HepG2 (cell line): ENCODE measurements at regions not wholly inside any gene's neighbourhood (a gene's known extent, or its start where the extent isn't known, plus 50 kb on each side); places are given as distances from the start of the nearest gene placed in this dataset.

ENCODE experiments used
- ATAC-seq: fragments of 200-7000 bp; cut with Tn5 transposase; 3 replicates; pipeline ENCODE4 v1.9.1; 2020; ENCODE audit warnings: mild to moderate bottlenecking, moderate library complexity
- BruUV-seq: library from RNA; stranded (reverse); fragments of 400-500 nt; replicated peaks from 2 replicates; lab custom pipeline; 2021; lab: Mats Ljungman, UMichigan
- CTCF ChIA-PET: fragments of 300-600 bp; formaldehyde crosslinking; extraction: SDS; loops from one replicate; lab custom pipeline; 2021; ENCODE audit warnings: low total read pairs, inconsistent platforms, low intra/inter-chr PET ratio; lab: Yijun Ruan, JAX
- POLR2A ChIA-PET: fragments of 350-600 bp; sonication (Branson Sonifier 250); formaldehyde crosslinking; loops from one replicate; lab custom pipeline; 2020; ENCODE audit warnings: antibody characterized with exemption, inconsistent platforms; lab: Yijun Ruan, JAX
- DNase-seq: peaks from one replicate; pipeline ENCODE4 v3.0.0-alpha.2; 2015; ENCODE audit warnings: low spot score
- FAIRE-seq: peaks from 3 replicates; lab custom pipeline; 2011; peaks lifted over from hg19 to GRCh38; lab: Jason Lieb, UNC
- H2AFZ ChIP-seq: one replicate; pipeline ENCODE4 v1.6.1; 2011; ENCODE audit warnings: low read length, inconsistent platforms
- H3K27ac ChIP-seq: fragments of 300-600 bp; 3 replicates; pipeline ENCODE4 v1.8.0; 2011; ENCODE audit warnings: mixed run types, mild to moderate bottlenecking, mixed read lengths, low read length, inconsistent platforms; ENCODE audit not compliant: insufficient read depth; ENCODE audit errors: extremely low read length
- H3K27me3 ChIP-seq, 2 experiments: fragments of 200-600 bp in 1 of 2; 2 replicates in 1 of 2; 3 replicates in 1 of 2; pipeline versions ENCODE4 v1.6.0 to v1.8.0; 2011; ENCODE audit warnings: low read length in 2 of 2, mild to moderate bottlenecking in 2 of 2, moderate library complexity in 2 of 2, inconsistent platforms in 1 of 2; ENCODE audit not compliant: insufficient read depth in 2 of 2, control insufficient read depth in 1 of 2
- H3K36me3 ChIP-seq, 2 experiments: fragments of 200-600 bp in 1 of 2; replicated peaks in 1 of 2; 2 replicates in 1 of 2; 3 replicates in 1 of 2; pipeline versions ENCODE4 v1.5.1 to v1.8.0; 2011; ENCODE audit warnings: low read length in 2 of 2, inconsistent platforms in 1 of 2; ENCODE audit not compliant: insufficient read depth in 2 of 2, control insufficient read depth in 1 of 2
- H3K4me1 ChIP-seq: 2 replicates; pipeline ENCODE4 v1.5.1; 2012; ENCODE audit warnings: low read length, inconsistent platforms; ENCODE audit not compliant: insufficient read depth
- H3K4me2 ChIP-seq: 2 replicates; pipeline ENCODE4 v1.6.0; 2011; ENCODE audit warnings: low read depth, low read length, inconsistent platforms
- H3K4me3 ChIP-seq, 3 experiments: fragments of 200-600 bp in 1 of 3; sonication (generic), shearing (Covaris generic) in 1 of 3; replicated peaks in 1 of 3; 2 replicates each; pipeline ENCODE4 v1.5.1; 2011 to 2016; ENCODE audit warnings: low read length in 3 of 3, inconsistent platforms in 2 of 3, low read depth in 2 of 3, mild to moderate bottlenecking in 2 of 3, control low read depth in 1 of 3, mixed read lengths in 1 of 3; ENCODE audit not compliant: insufficient read depth in 1 of 3
- H3K79me2 ChIP-seq: one replicate; pipeline ENCODE4 v1.6.1; 2011; ENCODE audit warnings: low read length, inconsistent platforms; ENCODE audit not compliant: insufficient read depth
- H3K9ac ChIP-seq: 2 replicates; pipeline ENCODE4 v1.6.0; 2011; ENCODE audit warnings: mild to moderate bottlenecking, low read depth, low read length, inconsistent platforms; ENCODE audit not compliant: insufficient read depth
- H3K9me3 ChIP-seq: 2 replicates; pipeline ENCODE4 v1.5.1; 2012; ENCODE audit warnings: mild to moderate bottlenecking, low read length
- H4K20me1 ChIP-seq: 2 replicates; pipeline ENCODE4 v1.6.0; 2011; ENCODE audit warnings: inconsistent platforms, mild to moderate bottlenecking, low read length, moderate library complexity; ENCODE audit not compliant: insufficient read depth
- AHDC1 ChIP-seq: sonication (generic); formaldehyde crosslinking; IDR thresholded peaks from 2 replicates; pipeline ENCODE4 v1.5.1; 2020; ENCODE audit warnings: mild to moderate bottlenecking, missing genetic modification reagents, borderline replicate concordance
- ATAD3A ChIP-seq: sonication (generic); formaldehyde crosslinking; IDR thresholded peaks from 2 replicates; pipeline ENCODE4 v1.4.0; 2020; ENCODE audit warnings: missing genetic modification reagents
- ATF1 ChIP-seq: IDR thresholded peaks from 2 replicates; pipeline ENCODE4 v1.6.1; 2016; ENCODE audit warnings: mild to moderate bottlenecking, control low read depth
- CSRNP2 ChIP-seq: sonication (generic); formaldehyde crosslinking; conservative IDR thresholded peaks from 2 replicates; pipeline ENCODE4 v1.8.0; 2022; ENCODE audit warnings: low read depth, missing genetic modification reagents
- DDIT3 ChIP-seq: sonication (generic); formaldehyde crosslinking; IDR thresholded peaks from 2 replicates; pipeline ENCODE4 v1.4.0; 2020; ENCODE audit warnings: mild to moderate bottlenecking, missing genetic modification reagents
- FOXA3 ChIP-seq: IDR thresholded peaks from 2 replicates; pipeline ENCODE4 v1.6.1; 2016; ENCODE audit warnings: missing genetic modification reagents, missing compliant biosample characterization
- GMEB2 ChIP-seq: IDR thresholded peaks from 2 replicates; pipeline ENCODE4 v1.6.1; 2016; ENCODE audit warnings: missing biosample characterization, missing genetic modification reagents, low read depth
- HINFP ChIP-seq: sonication (generic); formaldehyde crosslinking; IDR thresholded peaks from 2 replicates; pipeline ENCODE4 v1.4.0; 2020; ENCODE audit warnings: low read depth, mild to moderate bottlenecking, missing genetic modification reagents
- PRMT3 ChIP-seq: sonication (generic); formaldehyde crosslinking; IDR thresholded peaks from 2 replicates; pipeline ENCODE4 v1.8.1; 2022; ENCODE audit warnings: low read depth, mild to moderate bottlenecking, moderate library complexity, missing genetic modification reagents, borderline replicate concordance
- SIN3A ChIP-seq: IDR thresholded peaks from 2 replicates; pipeline ENCODE4 v1.6.1; 2011; ENCODE audit warnings: low read depth, mild to moderate bottlenecking, control low read depth, low read length, borderline replicate concordance
- SMARCE1 ChIP-seq: fragments of 450-650 bp; IDR thresholded peaks from 2 replicates; pipeline ENCODE4 v1.6.1; 2017; ENCODE audit warnings: borderline replicate concordance
- ZBTB20 ChIP-seq: sonication (generic); formaldehyde crosslinking; IDR thresholded peaks from 2 replicates; pipeline ENCODE4 v1.8.1; 2023; ENCODE audit warnings: missing genetic modification reagents, low read depth, mild to moderate bottlenecking, borderline replicate concordance
- ZNF12 ChIP-seq: sonication (generic); formaldehyde crosslinking; IDR thresholded peaks from 2 replicates; pipeline ENCODE4 v1.5.0; 2020; ENCODE audit warnings: missing genetic modification reagents
- WGBS: methylation state at CpG from one replicate; pipeline ENCODE4 v1.1.6; 2017; ENCODE audit warnings: low lambda C conversion rate; 5-methylcytosine and 5-hydroxymethylcytosine counted together
- in situ Hi-C: cut with HindIII; loops from 2 replicates; pipeline ENCODE4 v1.10.0; 2017; ENCODE audit warnings: low pct_unique_long_range_greater_than_20kb; ENCODE audit not compliant: extremely low pct_ligation_motif_present
- intact Hi-C: fragments of 100-400 bp; cut with micrococcal nuclease; formaldehyde crosslinking; loops from one replicate; pipeline ENCODE4 v1.10.0; 2022; ENCODE audit not compliant: unreplicated experiment

- Histone ChIP-seq H3K27ac (no peak overlapping the region), H3K36me3 (no peaks in the 10 kb centered on the region), H3K27me3 (no peaks in the 10 kb centered on the region), H3K4me1 (no peaks in the 10 kb centered on the region), H3K9me3 (no peaks in the 10 kb centered on the region), H3K4me3 (no peak overlapping the region), H3K4me2 (no peak overlapping the region), H3K79me2 (no peaks in the 10 kb centered on the region), H2AFZ (no peak overlapping the region), H3K9ac (no peak overlapping the region), H4K20me1 (no peaks in the 10 kb centered on the region)
- ChIA-PET POLR2A (no interaction called here), CTCF (no interaction called here)
- DNase-seq (no peak), ATAC-seq (no peak), FAIRE-seq (no peak)
- 49% methylated on average over 2 of the region's 2 CpGs for WGBS
- in situ Hi-C loops: no loop called here
- intact Hi-C loops: no loop called here
- no TSS peak for BruUV-seq
- TF ChIP-seq HINFP (CRISPR knock-in tag): no peak
- no peak for TF ChIP-seq AHDC1 (CRISPR knock-in tag)
- no peak for TF ChIP-seq ATAD3A (CRISPR knock-in tag)
- no peak for TF ChIP-seq PRMT3
- no peak for TF ChIP-seq SMARCE1
- no peak for TF ChIP-seq DDIT3 (CRISPR knock-in tag)
- no peak for TF ChIP-seq GMEB2
- no peak for TF ChIP-seq ATF1
- no peak for TF ChIP-seq SIN3A
- TF ChIP-seq FOXA3 (CRISPR knock-in tag): no peak
- no peak for TF ChIP-seq ZNF12 (CRISPR knock-in tag)
- TF ChIP-seq ZBTB20 (CRISPR knock-in tag): no peak
- no peak for TF ChIP-seq CSRNP2 (CRISPR knock-in tag)
Observed at GRCh38 chr2:16470936-16471490, 194.6 kb downstream of the CYRIA start.
